Cardiac muscle cell (in vitro differentiated cells and primary cell): ENCODE measurements at regions not wholly inside any gene's neighbourhood (a gene's known extent, or its start where the extent isn't known, plus 50 kb on each side); places are given as distances from the start of the nearest gene placed in this dataset.

Experiments
- DNase-seq, 2 donors: peaks; one replicate each; pipeline versions ENCODE4 v3.0.0 to v3.0.0-alpha.2; 2010 to 2017; ENCODE audit warnings: low read depth in 1 of 2, low spot score in 1 of 2
- H3K27ac ChIP-seq: fragments of 200-600 bp; sonication (generic); 2 replicates; pipeline ENCODE4 v1.5.1; 2016
- H3K27me3 ChIP-seq: fragments of 200-600 bp; sonication (generic); 2 replicates; pipeline ENCODE4 v1.6.0; 2016; ENCODE audit warnings: control low read depth
- H3K36me3 ChIP-seq: fragments of 200-600 bp; sonication (generic); 2 replicates; pipeline ENCODE4 v1.5.1; 2016; ENCODE audit warnings: control low read depth
- H3K4me1 ChIP-seq: fragments of 200-600 bp; sonication (generic); 2 replicates; pipeline ENCODE4 v1.8.1; 2017; ENCODE audit warnings: low read depth, mild to moderate bottlenecking, mixed run types
- H3K4me3 ChIP-seq: fragments of 200-600 bp; sonication (generic); 2 replicates; pipeline ENCODE4 v1.5.1; 2016; ENCODE audit warnings: mild to moderate bottlenecking
- H3K9me3 ChIP-seq: fragments of 200-600 bp; sonication (generic); 2 replicates; pipeline ENCODE4 v1.5.1; 2017; ENCODE audit warnings: low read depth, mild to moderate bottlenecking, control low read depth
- CTCF ChIP-seq: IDR thresholded peaks from 2 replicates; pipeline ENCODE4 v1.5.1; 2012; ENCODE audit warnings: low read depth, mild to moderate bottlenecking, low read length

- H3K27ac ChIP-seq, result no peak overlapping the region
- no peaks in the 10 kb centered on the region for H3K4me1 ChIP-seq
- no peaks in the 10 kb centered on the region for H3K9me3 ChIP-seq
- no peak for TF ChIP-seq CTCF
- H3K4me3 ChIP-seq, result no peak overlapping the region
- no peaks in the 10 kb centered on the region for H3K36me3 ChIP-seq
- DNase-seq, result no peak
- no peaks in the 10 kb centered on the region for H3K27me3 ChIP-seq
These were observed 205.5 kb upstream of the CNTNAP4 start for GRCh38 chr16:76071690-76072089.

GRCh38 chr16:76081967-76082366 is 195.2 kb upstream of the CNTNAP4 start:
- no peak for DNase-seq
- no peaks in the 10 kb centered on the region for H3K4me1 ChIP-seq
- no peaks in the 10 kb centered on the region for H3K27me3 ChIP-seq
- no peaks in the 10 kb centered on the region for H3K36me3 ChIP-seq
- H3K4me3 ChIP-seq, result no peak overlapping the region
- no peak for TF ChIP-seq CTCF
- no peak overlapping the region for H3K27ac ChIP-seq
- H3K9me3 ChIP-seq, result no peaks in the 10 kb centered on the region

- no peaks in the 10 kb centered on the region for H3K36me3 ChIP-seq
- TF ChIP-seq CTCF, result no peak
- H3K27ac ChIP-seq, result no peak overlapping the region
- no peaks in the 10 kb centered on the region for H3K4me1 ChIP-seq
- no peaks in the 10 kb centered on the region for H3K9me3 ChIP-seq
- H3K4me3 ChIP-seq, result no peak overlapping the region
- no peaks in the 10 kb centered on the region for H3K27me3 ChIP-seq
- DNase-seq, result no peak
These were observed 170.6 kb upstream of the CNTNAP4 start for GRCh38 chr16:76106647-76107046.

GRCh38 chr16:76108460-76108859 is 168.7 kb upstream of the CNTNAP4 start:
- H3K4me1 ChIP-seq, result no peaks in the 10 kb centered on the region
- H3K36me3 ChIP-seq, result no peaks in the 10 kb centered on the region
- no peak overlapping the region for H3K4me3 ChIP-seq
- no peaks in the 10 kb centered on the region for H3K9me3 ChIP-seq
- DNase-seq, result no peak
- no peak for TF ChIP-seq CTCF
- no peaks in the 10 kb centered on the region for H3K27me3 ChIP-seq
- no peak overlapping the region for H3K27ac ChIP-seq

- Histone ChIP-seq H3K9me3 (no peaks in the 10 kb centered on the region), H3K27me3 (no peaks in the 10 kb centered on the region), H3K4me3 (no peak overlapping the region), H3K4me1 (no peaks in the 10 kb centered on the region), H3K36me3 (no peaks in the 10 kb centered on the region), H3K27ac (no peak overlapping the region)
- DNase-seq, result no peak
- TF ChIP-seq CTCF, result no peak
These were observed 162.5 kb upstream of the CNTNAP4 start for GRCh38 chr16:76114681-76115080.

GRCh38 chr16:76118344-76118743 is 158.9 kb upstream of the CNTNAP4 start:
- H3K4me1 ChIP-seq, result no peaks in the 10 kb centered on the region
- H3K36me3 ChIP-seq, result no peaks in the 10 kb centered on the region
- TF ChIP-seq CTCF, result no peak
- H3K9me3 ChIP-seq, result no peaks in the 10 kb centered on the region
- no peak overlapping the region for H3K4me3 ChIP-seq
- peak in 1 of 2 donors; percentile 56 for DNase-seq
- H3K27ac ChIP-seq, result no peak overlapping the region
- H3K27me3 ChIP-seq, result no peaks in the 10 kb centered on the region
